Fibroblast of skin of scalp (primary cell): ENCODE measurements at regions not wholly inside any gene's neighbourhood (a gene's known extent, or its start where the extent isn't known, plus 50 kb on each side); places are given as distances from the start of the nearest gene placed in this dataset.
"Not testable (repeated sequence)": the region's sequence is repeated elsewhere in the genome, so short reads cannot be mapped to it uniquely, and the experiment has no call there.

ENCODE experiments used
- DNase-seq: peaks from one replicate; pipeline ENCODE4 v3.0.0-alpha.2; 2013

DNA sequence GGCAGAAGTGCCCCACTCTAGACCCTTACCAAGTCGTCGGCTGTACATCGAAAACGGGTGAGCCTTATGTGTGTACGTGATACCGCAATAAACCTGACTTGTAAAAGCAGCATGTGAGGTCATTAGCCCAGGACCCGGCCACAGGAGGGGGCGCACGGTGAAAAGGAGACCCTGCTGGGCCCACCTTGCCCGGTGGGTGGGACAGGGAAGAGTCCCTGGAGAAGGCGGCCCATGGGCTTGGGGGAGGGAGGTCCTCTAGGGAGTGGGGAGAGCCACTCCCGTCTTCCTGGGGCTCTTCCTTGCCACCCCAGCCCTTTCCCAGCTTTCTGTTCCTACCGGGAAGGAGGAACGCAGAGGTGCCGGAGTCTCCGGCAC, 188.8 kb downstream of the NPIPB11 start:
- DNase-seq = not testable (repeated sequence)

DNA sequence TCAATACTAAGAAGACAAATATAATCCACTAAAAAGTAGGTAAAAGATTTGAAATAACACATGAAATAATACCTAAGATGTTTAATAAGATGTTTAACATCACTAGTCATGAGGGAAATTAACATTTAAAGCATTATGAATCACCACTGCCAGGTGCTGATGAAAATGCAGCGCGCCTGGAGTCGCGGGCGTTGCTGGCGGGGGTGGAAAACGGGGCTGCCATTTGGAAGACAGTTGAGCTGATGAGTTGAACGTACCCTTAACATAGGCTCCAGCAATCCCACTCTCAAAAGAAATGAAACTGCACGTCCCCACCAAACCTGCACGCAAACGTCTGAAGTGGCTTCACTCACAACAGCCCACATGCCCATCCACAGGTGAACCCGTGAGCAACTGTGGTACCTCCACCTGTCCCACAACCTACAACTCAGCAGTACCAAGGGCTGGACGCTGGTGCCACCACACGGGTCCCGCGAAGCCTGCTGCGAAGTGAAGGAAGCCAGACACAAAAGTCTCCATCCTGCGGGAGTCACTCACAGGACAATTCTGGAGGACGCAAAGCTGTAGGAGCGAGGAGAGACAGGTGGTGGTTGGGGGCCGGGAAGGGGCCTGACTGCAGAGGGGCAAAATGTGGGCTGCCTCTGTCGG, 189.3 kb downstream of the NPIPB11 start:
- DNase-seq = not testable (repeated sequence)

DNA sequence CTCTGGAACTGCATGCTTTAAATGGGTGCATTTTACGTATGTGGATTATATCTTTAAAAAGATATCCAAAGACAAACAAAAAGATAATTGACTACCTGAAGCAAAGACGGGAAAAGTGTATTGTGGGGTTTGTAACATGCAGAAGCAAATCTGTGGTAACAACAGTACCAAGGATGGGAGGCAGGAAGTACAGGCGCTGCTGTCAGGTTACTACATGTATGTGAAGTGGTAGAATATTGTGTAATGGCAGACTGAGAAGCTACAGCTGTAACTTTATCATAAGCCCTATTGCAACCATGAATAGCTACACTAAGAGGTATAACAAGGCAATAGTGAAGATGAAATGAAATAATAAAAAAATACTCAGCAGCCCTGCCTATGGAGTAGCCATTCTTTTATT, 192.7 kb downstream of the NPIPB11 start:
- not testable (repeated sequence) for DNase-seq

- DNase-seq = not testable (repeated sequence)
Measured at GRCh38 chr16:29213251-29213650, 193.3 kb downstream of the NPIPB11 start.

GRCh38 chr16:29212084-29213027, 194.2 kb downstream of the NPIPB11 start:
- DNase-seq = not testable (repeated sequence)

DNA sequence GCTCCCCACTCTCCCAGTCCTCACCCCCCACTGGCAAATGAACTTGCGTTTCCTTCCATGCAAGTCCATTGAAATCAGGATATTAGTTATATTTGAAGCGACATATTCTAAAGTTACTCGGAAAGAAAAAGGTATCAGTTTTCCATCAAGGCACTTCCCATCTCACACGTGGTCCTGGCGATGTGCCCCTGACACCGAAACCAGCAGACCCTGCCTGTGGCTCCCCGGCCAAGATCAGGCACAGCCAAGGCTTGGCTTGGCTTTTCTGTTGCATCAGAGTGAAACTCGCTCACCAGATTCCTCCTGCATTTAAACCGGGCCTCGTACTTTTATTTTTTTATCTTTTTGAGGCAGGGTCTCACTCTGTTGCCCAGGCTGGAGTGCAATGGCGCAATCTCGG, 195.1 kb downstream of the NPIPB11 start:
- DNase-seq = not testable (repeated sequence)

GRCh38 chr16:29210299-29211150, 196.0 kb downstream of the NPIPB11 start:
- DNase-seq = not testable (repeated sequence)

DNA sequence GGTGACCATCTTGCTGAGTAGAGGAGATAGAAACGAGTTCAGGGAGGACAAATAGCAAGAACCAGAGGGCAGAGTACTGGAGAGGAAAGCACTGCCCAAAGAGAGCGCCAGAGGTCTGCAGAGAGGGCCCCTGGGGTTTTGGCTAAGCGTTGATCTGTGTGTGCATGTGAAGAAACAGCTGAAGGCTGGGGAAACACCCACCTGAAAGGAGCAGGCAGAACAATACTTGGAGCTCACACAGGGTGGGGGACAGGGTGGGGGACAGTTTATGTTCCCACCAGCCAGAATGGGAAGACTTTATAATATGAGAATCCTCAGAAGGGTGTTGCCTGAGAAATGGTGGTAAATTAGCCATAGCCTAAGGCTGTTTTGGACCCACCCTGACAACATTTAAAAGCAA, 200.4 kb downstream of the NPIPB11 start:
- DNase-seq = not testable (repeated sequence)

GRCh38 chr16:29205151-29205550, 201.4 kb downstream of the NPIPB11 start:
- not testable (repeated sequence) for DNase-seq

- no peak for DNase-seq
Measured at GRCh38 chr16:29204806-29205135, 201.7 kb downstream of the NPIPB11 start.

DNA sequence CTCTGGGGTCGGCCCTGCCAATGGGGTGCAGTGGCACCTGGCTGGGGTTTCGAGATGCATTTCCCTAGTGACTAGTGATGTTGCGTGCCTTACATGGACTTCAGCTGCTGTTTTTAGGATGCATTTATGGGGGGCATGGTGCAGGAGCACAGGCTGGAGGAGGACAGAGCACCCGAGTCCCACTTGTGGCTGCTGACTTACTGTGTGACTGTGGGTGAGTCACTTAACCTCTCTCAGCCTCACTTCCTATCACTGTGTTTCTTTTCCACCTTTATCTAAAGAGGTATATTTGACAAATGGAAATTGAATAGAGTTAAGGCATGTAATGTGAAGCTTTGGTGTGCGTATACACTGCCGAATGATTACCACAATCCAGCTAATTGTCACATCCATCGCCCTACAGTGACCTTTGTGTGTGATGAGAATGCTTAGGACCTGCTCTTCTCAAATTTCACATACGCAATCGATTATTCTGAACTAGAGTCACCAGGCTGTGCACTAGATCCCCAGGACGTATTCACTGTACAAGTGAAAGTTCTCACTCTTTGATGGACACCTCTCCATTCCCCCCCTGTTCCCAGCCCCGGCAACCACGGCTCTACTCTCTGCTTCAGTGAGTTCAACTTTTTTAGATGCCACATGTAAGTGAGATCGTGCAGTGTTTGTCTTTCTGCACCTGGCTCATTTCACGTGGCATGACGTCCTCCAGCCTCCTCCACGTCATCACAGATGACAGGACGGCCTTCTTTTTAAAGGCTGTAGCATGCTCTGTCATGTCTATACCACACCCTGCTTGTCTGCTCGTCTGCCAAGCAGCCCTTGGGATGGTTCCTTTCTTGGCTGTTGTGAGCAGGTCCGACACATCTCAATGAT, 202.3 kb downstream of the NPIPB11 start:
- not testable (repeated sequence) for DNase-seq

DNA sequence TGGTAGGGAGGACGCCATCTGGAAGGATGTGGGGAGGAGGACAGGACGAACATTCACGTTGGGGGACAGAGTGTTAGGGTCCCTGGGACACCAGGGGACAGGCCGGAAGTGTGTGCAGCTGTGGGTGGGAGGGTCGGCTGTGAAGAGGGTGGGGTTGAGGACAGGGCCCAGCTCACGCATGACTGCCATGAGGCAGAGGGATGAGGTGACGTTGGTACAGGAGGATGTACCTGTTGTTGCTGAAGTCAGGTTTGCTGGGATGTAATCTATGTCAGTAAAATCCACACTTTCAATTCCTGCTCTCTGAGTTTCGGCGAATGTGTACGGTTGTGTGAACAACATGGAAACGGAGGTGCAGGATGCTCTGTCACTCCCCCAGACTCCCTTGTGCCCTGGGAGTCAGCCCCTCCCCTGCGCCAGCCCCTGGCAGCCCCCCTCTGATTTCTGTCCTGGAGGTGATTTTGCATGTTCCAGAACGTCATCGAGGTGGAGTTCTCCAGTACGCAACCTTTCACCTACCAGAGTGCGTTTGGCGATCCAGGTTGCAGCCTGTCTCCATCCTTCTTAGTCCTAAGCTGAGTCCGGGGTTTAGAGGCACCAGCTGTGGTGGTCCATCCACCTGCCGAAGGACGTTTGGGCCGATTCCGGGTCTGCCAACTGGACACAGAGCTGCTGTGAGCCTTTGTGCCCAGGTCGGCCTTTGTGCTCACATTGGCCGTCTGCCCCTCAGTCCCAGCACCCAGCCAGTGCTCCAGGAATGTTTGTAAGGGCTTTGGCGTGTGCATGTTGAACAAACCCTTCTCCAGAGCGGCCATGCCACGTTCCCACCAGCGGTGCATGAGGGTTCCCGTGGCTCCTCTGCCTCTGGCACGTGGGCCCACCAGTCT, 203.2 kb downstream of the NPIPB11 start:
- DNase-seq = not testable (repeated sequence)

DNA sequence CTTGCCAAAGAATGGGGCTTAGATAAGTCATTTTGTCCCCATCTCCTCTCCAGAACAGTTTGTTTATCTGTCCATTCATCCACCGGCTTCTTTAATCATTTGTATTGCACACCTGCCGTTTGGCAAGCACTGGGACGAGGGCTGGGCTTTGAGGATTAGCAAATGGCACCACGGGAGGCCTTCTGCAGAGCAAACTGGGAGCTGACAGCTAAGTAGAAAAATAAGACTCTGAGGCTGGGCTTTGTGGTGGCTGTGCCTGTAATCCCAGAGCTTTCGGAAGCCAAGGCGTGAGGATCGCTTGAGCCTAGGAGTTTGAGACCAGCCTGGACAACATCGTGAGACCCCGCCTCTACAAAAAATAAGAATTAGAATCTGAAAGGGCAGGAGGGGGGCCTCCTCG, 203.9 kb downstream of the NPIPB11 start:
- not testable (repeated sequence) for DNase-seq

DNA sequence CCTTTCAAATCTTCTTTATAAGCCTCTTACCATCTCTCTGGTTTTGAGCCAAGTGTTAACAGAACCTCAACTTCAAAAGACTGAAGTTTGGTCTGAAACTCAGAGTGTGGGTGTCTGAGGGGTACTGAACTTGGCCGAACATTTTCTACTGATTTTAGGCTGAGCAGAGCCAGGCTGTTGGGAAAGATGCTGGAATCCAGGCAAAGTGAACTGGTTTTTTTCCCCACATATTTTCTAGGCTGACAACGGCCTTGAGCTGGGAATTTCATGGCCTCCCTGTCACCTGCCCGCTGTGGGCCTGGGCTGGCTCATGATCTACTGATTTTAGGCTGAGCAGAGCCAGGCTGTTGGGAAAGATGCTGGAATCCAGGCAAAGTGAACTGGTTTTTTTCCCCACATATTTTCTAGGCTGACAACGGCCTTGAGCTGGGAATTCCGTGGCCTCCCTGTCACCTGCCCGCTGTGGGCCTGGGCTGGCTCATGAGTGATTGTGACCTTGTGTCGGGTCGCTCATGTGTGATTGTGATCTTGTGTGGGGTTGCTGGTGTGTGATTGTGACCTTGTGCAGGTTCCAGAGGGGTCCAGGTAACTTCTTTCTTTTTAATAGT, 204.4 kb downstream of the NPIPB11 start:
- not testable (repeated sequence) for DNase-seq

GRCh38 chr16:29201296-29202024, 205.1 kb downstream of the NPIPB11 start:
- not testable (repeated sequence) for DNase-seq

- DNase-seq = not testable (repeated sequence)
Measured at GRCh38 chr16:29200681-29201080, 205.8 kb downstream of the NPIPB11 start.

GRCh38 chr16:29200135-29200601, 206.3 kb downstream of the NPIPB11 start:
- peak; percentile 47 for DNase-seq

GRCh38 chr16:29199626-29200025, 206.9 kb downstream of the NPIPB11 start:
- DNase-seq = not testable (repeated sequence)
